Endothelial cell of umbilical vein (primary cell): ENCODE measurements at regions not wholly inside any gene's neighbourhood (a gene's known extent, or its start where the extent isn't known, plus 50 kb on each side); places are given as distances from the start of the nearest gene placed in this dataset.

Experiments
- POLR2A ChIP-seq: IDR thresholded peaks from 2 replicates; pipeline ENCODE4 v1.6.1; 2012; ENCODE audit warnings: low read depth, mild to moderate bottlenecking, control low read depth, low read length
- POLR2AphosphoS5 ChIP-seq: IDR thresholded peaks from 2 replicates; pipeline ENCODE4 v1.6.1; 2012; ENCODE audit warnings: low read depth, mild to moderate bottlenecking, control low read depth, low read length, moderate library complexity; ENCODE audit not compliant: insufficient read depth

DNA sequence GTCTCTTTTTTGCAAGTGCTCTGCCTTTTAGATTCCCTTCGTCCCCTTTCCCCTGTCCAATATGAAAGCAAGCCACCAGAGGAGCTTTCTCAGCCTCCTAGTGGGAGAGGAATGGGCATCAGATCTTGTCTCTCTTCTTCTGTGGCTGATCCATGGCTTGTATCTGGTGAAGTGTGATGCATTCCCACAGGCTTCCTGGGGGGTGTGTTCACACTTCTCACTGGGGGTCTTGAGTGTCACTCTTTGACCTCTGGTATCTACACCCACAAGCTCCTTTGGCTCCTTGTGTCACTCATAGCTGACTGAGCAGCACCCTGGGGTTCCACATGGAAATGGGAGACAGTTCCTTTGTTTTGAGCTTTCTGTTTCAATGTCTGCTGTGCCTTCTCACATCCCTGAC, 411.5 kb downstream of the GADD45G start:
- TF ChIP-seq POLR2AphosphoS5 (no peak), POLR2A (no peak)
